ENCODE measurements at regions not wholly inside any gene's neighbourhood (a gene's known extent, or its start where the extent isn't known, plus 50 kb on each side); places are given as distances from the start of the nearest gene placed in this dataset.

DNA sequence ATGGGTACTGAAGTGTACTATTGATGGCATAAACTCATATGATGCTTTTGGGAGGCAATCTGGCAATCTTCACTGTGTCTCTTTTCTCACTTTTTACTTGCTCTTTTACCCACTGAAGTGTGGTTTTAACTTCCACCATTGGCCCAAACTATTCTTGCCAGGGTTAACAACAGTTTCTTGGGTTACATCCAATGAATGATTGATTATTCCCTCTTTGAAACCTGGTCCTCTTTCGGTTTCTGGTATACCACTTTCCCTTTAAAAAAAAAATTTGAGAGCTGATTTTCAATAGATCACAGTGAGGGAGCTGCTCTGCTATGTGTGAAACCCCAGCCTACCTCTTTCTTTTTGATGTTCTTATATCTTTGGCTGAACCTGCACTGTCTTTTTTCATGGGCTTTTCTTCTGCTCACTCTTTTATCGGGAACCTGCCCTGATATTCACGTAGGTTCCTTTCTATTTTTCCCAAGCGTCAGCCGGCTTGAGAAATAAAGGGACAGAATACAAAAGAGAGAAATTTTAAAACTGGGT, 56.1 kb upstream of the OR4E1 start:
- TF ChIP-seq, protein P1, sequence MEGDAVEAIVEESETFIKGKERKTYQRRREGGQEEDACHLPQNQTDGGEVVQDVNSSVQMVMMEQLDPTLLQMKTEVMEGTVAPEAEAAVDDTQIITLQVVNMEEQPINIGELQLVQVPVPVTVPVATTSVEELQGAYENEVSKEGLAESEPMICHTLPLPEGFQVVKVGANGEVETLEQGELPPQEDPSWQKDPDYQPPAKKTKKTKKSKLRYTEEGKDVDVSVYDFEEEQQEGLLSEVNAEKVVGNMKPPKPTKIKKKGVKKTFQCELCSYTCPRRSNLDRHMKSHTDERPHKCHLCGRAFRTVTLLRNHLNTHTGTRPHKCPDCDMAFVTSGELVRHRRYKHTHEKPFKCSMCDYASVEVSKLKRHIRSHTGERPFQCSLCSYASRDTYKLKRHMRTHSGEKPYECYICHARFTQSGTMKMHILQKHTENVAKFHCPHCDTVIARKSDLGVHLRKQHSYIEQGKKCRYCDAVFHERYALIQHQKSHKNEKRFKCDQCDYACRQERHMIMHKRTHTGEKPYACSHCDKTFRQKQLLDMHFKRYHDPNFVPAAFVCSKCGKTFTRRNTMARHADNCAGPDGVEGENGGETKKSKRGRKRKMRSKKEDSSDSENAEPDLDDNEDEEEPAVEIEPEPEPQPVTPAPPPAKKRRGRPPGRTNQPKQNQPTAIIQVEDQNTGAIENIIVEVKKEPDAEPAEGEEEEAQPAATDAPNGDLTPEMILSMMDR (CRISPR knock-in tag; IDR thresholded peaks at IDR 0.05): no peak
- no peak for TF ChIP-seq TARDBP (CRISPR knock-in tag; IDR thresholded peaks at IDR 0.05)
- TF ChIP-seq, protein P2, sequence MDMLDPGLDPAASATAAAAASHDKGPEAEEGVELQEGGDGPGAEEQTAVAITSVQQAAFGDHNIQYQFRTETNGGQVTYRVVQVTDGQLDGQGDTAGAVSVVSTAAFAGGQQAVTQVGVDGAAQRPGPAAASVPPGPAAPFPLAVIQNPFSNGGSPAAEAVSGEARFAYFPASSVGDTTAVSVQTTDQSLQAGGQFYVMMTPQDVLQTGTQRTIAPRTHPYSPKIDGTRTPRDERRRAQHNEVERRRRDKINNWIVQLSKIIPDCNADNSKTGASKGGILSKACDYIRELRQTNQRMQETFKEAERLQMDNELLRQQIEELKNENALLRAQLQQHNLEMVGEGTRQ (IDR thresholded peaks at IDR 0.05; ENCODE audit: low read depth, low read length): no peak
- TF ChIP-seq, protein P2 (CRISPR knock-in tag; IDR thresholded peaks at IDR 0.05; ENCODE audit: borderline replicate concordance): no peak

Measured in HepG2 (cell line).